Naive thymus-derived CD8-positive, alpha-beta T cell (primary cell): ENCODE measurements at regions not wholly inside any gene's neighbourhood (a gene's known extent, or its start where the extent isn't known, plus 50 kb on each side); places are given as distances from the start of the nearest gene placed in this dataset.

Experiments
- ATAC-seq, 2 donors: fragments of 150-1000 bp; cut with Tn5 transposase in 1 of 2; sonication (Bioruptor Pico), chemical (Tn5 transposase) in 1 of 2; 1 replicate in 1 of 2; 2 replicates in 1 of 2; pipeline ENCODE4 v1.10.0; 2021; ENCODE audit warnings: mild to moderate bottlenecking in 2 of 2, moderate library complexity in 2 of 2
- POLR2A ChIA-PET: fragments of 350-600 bp; sonication (Branson Sonifier 250); formaldehyde crosslinking; loops from one replicate; lab custom pipeline; 2021; ENCODE audit warnings: antibody characterized with exemption; lab: Charles Lee
- DNase-seq, 10 donors: peaks; one replicate each; pipeline versions ENCODE4 v3.0.0 to v3.0.0-alpha.2; 2020 to 2022
- H3K27ac Mint-ChIP-seq, 10 donors: one replicate each; pipeline ENCODE4 v1.8.0; 2020 to 2022; ENCODE audit warnings: mild to moderate bottlenecking in 10 of 10, mixed read lengths in 10 of 10, moderate library complexity in 4 of 10, inconsistent platforms in 1 of 10
- H3K27me3 Mint-ChIP-seq, 5 donors: one replicate each; pipeline ENCODE4 v1.8.0; 2021 to 2022; ENCODE audit warnings: mixed read lengths in 5 of 5
- H3K36me3 Mint-ChIP-seq, 3 donors: one replicate each; pipeline ENCODE4 v1.8.0; 2020 to 2022; ENCODE audit warnings: mixed read lengths in 3 of 3, mild to moderate bottlenecking in 2 of 3, inconsistent platforms in 1 of 3
- H3K4me1 Mint-ChIP-seq, 4 donors: one replicate each; pipeline ENCODE4 v1.8.0; 2021 to 2022; ENCODE audit warnings: mixed read lengths in 4 of 4
- H3K4me3 Mint-ChIP-seq, 10 donors: one replicate each; pipeline ENCODE4 v1.8.0; 2020 to 2022; ENCODE audit warnings: mild to moderate bottlenecking in 10 of 10, mixed read lengths in 10 of 10, moderate library complexity in 6 of 10, inconsistent platforms in 1 of 10
- H3K9me3 Mint-ChIP-seq, 9 donors: one replicate each; pipeline ENCODE4 v1.8.0; 2020 to 2022; ENCODE audit warnings: mixed read lengths in 9 of 9, mild to moderate bottlenecking in 3 of 9, inconsistent platforms in 1 of 9, moderate library complexity in 1 of 9

- POLR2A ChIA-PET, result no interaction called here
- Mint-ChIP-seq H3K27ac (no peak overlapping the region), H3K27me3 (no peaks in the 10 kb centered on the region), H3K36me3 (no peaks in the 10 kb centered on the region), H3K4me1 (no peaks in the 10 kb centered on the region), H3K4me3 (no peak overlapping the region), H3K9me3 (peaks cover 0 to 19% (median 3%) of the 10 kb centered on the region in 9 donors)
- no peak for ATAC-seq
- no peak for DNase-seq
Measured at GRCh38 chr3:74491874-74492273, 122.6 kb downstream of the CNTN3 start.

DNA sequence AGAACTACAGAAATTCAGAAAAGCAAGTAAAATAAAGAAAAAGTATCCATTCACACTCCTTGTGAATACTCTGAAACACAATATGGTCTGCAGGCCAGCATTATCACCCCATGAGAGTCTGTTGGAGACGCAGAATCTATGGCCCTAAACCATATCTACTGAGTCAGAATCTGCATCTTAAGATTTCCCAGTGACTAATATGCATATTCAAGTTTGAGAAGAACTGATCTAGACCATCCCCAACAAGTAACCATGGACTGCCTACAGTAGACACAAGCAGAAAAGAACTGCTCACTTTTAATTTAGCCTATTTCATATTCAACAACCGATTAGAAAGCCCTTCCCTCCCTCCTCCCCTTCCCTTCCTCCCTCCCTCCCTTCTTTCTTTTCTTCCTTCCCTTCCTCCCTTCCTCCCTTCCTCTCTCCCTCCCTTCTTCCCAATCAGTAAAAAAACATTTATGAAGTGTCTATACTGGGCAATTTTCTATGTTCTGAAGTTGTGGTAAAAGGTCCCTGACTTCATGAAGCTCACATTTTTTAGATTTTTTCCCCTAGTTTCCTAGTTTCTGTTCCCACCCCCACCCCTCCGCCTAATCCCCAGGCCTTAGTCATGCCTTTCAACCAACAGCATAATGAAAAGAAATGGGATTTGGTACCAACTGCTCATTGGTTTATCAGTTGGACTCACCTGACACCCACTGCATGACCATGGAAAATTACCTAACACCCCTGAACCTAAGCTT, 125.2 kb downstream of the CNTN3 start:
- no peak for DNase-seq
- no peaks in the 10 kb centered on the region for H3K36me3 Mint-ChIP-seq
- H3K27ac Mint-ChIP-seq, result no peak overlapping the region
- no peak for ATAC-seq
- no peaks in the 10 kb centered on the region for H3K4me1 Mint-ChIP-seq
- H3K27me3 Mint-ChIP-seq, result no peaks in the 10 kb centered on the region
- H3K4me3 Mint-ChIP-seq, result no peak overlapping the region
- POLR2A ChIA-PET, result no interaction called here
- H3K9me3 Mint-ChIP-seq, result peaks cover 0 to 27% (median 7%) of the 10 kb centered on the region in 9 donors

DNA sequence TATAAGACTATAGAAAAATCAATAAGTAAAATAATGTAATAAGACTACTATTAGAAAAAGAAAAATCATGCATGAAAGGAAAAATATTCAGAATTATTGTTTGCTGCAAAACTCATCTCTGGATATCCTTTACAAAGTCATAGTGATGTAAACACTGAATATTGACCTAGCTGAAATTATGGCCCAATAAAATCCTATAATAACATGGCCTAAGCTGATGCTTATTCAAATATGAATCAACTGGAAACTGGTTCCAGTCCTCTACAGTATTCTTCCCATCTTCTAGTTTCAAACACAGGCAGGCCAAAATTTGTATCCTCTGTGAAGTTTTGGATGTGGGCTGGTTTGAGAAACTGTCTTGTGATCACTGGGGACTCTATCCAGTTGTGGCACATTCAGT, 134.5 kb downstream of the CNTN3 start:
- ATAC-seq (no peak), DNase-seq (no peak)
- H3K4me3 Mint-ChIP-seq, result no peak overlapping the region
- H3K9me3 Mint-ChIP-seq, result peaks cover 2 to 36% (median 9%) of the 10 kb centered on the region in 9 donors
- H3K27ac Mint-ChIP-seq, result no peak overlapping the region
- H3K27me3 Mint-ChIP-seq, result no peaks in the 10 kb centered on the region
- H3K36me3 Mint-ChIP-seq, result no peaks in the 10 kb centered on the region
- H3K4me1 Mint-ChIP-seq, result no peaks in the 10 kb centered on the region
- POLR2A ChIA-PET, result no interaction called here

GRCh38 chr3:74470313-74470712, 144.1 kb downstream of the CNTN3 start:
- Mint-ChIP-seq H3K36me3 (no peaks in the 10 kb centered on the region), H3K27ac (no peak overlapping the region), H3K9me3 (peaks cover 0 to 31% (median 10%) of the 10 kb centered on the region in 9 donors), H3K27me3 (peaks cover 0 to 4% (median 0%) of the 10 kb centered on the region in 5 donors), H3K4me3 (no peak overlapping the region), H3K4me1 (no peaks in the 10 kb centered on the region)
- ATAC-seq (no peak), DNase-seq (no peak)
- POLR2A ChIA-PET, result no interaction called here

GRCh38 chr3:74469713-74470112, 144.7 kb downstream of the CNTN3 start:
- Mint-ChIP-seq H3K4me1 (no peaks in the 10 kb centered on the region), H3K27me3 (peaks cover 0 to 4% (median 0%) of the 10 kb centered on the region in 5 donors), H3K4me3 (no peak overlapping the region), H3K36me3 (no peaks in the 10 kb centered on the region), H3K27ac (no peak overlapping the region), H3K9me3 (peaks cover 0 to 31% (median 10%) of the 10 kb centered on the region in 9 donors)
- POLR2A ChIA-PET, result no interaction called here
- DNase-seq (no peak), ATAC-seq (no peak)

DNA sequence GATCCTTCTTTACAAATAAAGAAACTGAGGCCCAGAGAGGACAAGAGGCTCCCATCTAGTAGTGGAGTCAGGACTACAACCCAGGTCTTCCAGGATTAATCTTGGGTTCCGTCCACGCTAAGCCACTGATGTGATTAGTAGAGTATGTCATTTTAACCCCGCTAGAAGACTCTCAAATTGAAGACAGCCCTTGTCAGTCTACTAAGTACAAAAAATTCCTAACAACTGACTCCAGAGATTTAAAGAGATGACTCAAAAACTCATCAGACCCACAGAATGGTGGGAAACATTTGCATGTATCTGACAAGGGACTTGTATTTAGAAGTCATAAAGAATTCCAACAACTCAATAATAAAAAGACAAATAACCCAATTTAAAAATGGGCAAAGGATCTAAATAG, 145.3 kb downstream of the CNTN3 start:
- Mint-ChIP-seq H3K4me1 (no peaks in the 10 kb centered on the region), H3K36me3 (no peaks in the 10 kb centered on the region), H3K9me3 (peaks cover 0 to 31% (median 13%) of the 10 kb centered on the region in 9 donors), H3K27ac (no peak overlapping the region), H3K4me3 (no peak overlapping the region), H3K27me3 (peaks cover 0 to 4% (median 0%) of the 10 kb centered on the region in 5 donors)
- ATAC-seq, result no peak
- DNase-seq, result no peak
- POLR2A ChIA-PET, result no interaction called here

GRCh38 chr3:74465715-74466410, 148.6 kb downstream of the CNTN3 start:
- no peaks in the 10 kb centered on the region for H3K4me1 Mint-ChIP-seq
- H3K36me3 Mint-ChIP-seq, result no peaks in the 10 kb centered on the region
- H3K27ac Mint-ChIP-seq, result no peak overlapping the region
- peaks cover 0 to 25% (median 6%) of the 10 kb centered on the region in 9 donors for H3K9me3 Mint-ChIP-seq
- DNase-seq (no peak), ATAC-seq (no peak)
- POLR2A ChIA-PET, result no interaction called here
- H3K27me3 Mint-ChIP-seq, result peaks cover 0 to 4% (median 0%) of the 10 kb centered on the region in 5 donors
- no peak overlapping the region for H3K4me3 Mint-ChIP-seq

DNA sequence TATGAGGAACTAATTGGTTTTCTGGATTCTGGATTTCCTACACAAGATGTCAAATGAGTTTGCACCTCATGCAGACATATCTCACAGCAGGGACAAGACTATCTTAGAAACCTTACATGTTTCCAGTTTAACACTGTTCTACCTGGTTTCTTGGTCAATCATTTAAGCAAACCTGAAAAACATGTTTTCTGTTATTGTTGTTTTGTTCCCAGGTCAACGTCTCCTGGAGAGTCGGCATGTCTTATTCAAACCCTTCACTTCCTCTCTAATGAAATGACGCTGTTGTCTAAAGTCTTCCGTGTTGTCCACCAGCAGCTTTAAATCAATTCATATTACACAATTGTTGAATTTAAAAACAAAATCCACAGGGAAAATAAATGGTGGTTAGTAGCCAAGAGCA, 150.9 kb downstream of the CNTN3 start:
- ATAC-seq (no peak), DNase-seq (no peak)
- H3K36me3 Mint-ChIP-seq, result no peaks in the 10 kb centered on the region
- H3K4me1 Mint-ChIP-seq, result no peaks in the 10 kb centered on the region
- H3K9me3 Mint-ChIP-seq, result peaks cover 2 to 45% (median 10%) of the 10 kb centered on the region in 9 donors
- no peak overlapping the region for H3K27ac Mint-ChIP-seq
- POLR2A ChIA-PET, result no interaction called here
- H3K27me3 Mint-ChIP-seq, result peaks cover 0 to 4% (median 0%) of the 10 kb centered on the region in 5 donors
- no peak overlapping the region for H3K4me3 Mint-ChIP-seq

GRCh38 chr3:74456166-74456565, 158.3 kb downstream of the CNTN3 start:
- DNase-seq, result no peak
- ATAC-seq, result no peak
- POLR2A ChIA-PET, result no interaction called here
- Mint-ChIP-seq H3K27ac (no peak overlapping the region), H3K36me3 (peaks cover 0 to 4% (median 0%) of the 10 kb centered on the region in 3 donors), H3K27me3 (no peaks in the 10 kb centered on the region), H3K4me3 (no peak overlapping the region), H3K4me1 (no peaks in the 10 kb centered on the region), H3K9me3 (peaks cover 1 to 37% (median 7%) of the 10 kb centered on the region in 9 donors)

DNA sequence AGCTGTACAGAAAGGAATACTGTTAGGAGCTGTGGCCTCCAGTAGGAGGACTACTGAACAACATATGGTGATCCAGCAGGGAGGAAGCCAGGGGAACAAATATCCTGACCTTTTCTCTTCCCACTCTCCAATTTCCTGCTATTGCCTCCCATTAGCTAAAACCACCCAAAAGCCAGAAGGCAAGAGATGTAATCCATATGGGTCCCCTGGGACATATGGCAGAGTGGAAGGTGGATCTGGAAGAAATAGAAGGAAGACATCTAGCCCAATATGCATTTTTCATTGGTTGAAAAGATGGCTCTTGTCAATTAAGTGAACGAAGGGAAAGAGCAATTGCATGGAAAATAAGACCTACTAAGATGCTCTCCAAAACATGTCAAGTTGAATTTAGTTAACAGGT, 167.2 kb downstream of the CNTN3 start:
- Mint-ChIP-seq H3K27ac (no peak overlapping the region), H3K4me1 (peaks cover 0 to 3% (median 0%) of the 10 kb centered on the region in 4 donors), H3K27me3 (no peaks in the 10 kb centered on the region), H3K4me3 (no peak overlapping the region), H3K36me3 (no peaks in the 10 kb centered on the region), H3K9me3 (peaks cover 0 to 16% (median 6%) of the 10 kb centered on the region in 9 donors)
- no peak for ATAC-seq
- POLR2A ChIA-PET, result no interaction called here
- no peak for DNase-seq

- no peak overlapping the region for H3K27ac Mint-ChIP-seq
- H3K9me3 Mint-ChIP-seq, result peaks cover 0 to 19% (median 6%) of the 10 kb centered on the region in 9 donors
- POLR2A ChIA-PET, result no interaction called here
Measured at GRCh38 chr3:74445541-74445940, 168.9 kb downstream of the CNTN3 start.

DNA sequence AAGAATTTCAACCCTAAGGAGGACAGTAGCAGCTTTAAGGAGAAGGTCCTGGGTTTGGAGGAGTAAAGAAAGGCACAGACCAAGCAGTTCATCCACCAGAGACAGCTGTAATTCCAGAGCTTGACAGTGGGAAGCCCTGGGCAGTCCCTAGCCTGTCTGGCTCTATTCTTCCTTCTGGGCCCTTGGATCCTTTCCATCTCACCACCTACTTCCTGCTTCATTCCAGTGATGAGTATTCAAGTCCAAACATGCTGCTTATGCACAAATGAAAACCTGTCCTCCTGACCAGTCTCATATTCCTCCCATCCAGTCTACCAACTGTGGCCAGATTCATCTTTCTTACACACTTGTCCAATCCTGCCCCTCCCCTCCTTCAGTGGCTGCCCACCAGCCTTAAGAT, 171.4 kb downstream of the CNTN3 start:
- POLR2A ChIA-PET, result no interaction called here
- Mint-ChIP-seq H3K27ac (no peak overlapping the region), H3K36me3 (no peaks in the 10 kb centered on the region), H3K4me1 (peaks cover 0 to 3% (median 0%) of the 10 kb centered on the region in 4 donors), H3K4me3 (no peak overlapping the region), H3K9me3 (peaks cover 0 to 19% (median 7%) of the 10 kb centered on the region in 9 donors), H3K27me3 (no peaks in the 10 kb centered on the region)
- no peak for ATAC-seq
- DNase-seq, result no peak

More at GRCh38 chr3:74445541-74445940, 168.9 kb downstream of the CNTN3 start:
- Mint-ChIP-seq H3K36me3 (no peaks in the 10 kb centered on the region), H3K4me1 (peaks cover 0 to 3% (median 0%) of the 10 kb centered on the region in 4 donors), H3K27me3 (no peaks in the 10 kb centered on the region), H3K4me3 (no peak overlapping the region)
- DNase-seq (no peak), ATAC-seq (no peak)

GRCh38 chr3:74442683-74443082, 171.8 kb downstream of the CNTN3 start:
- ATAC-seq (no peak), DNase-seq (no peak)
- Mint-ChIP-seq H3K4me1 (peaks cover 0 to 3% (median 0%) of the 10 kb centered on the region in 4 donors), H3K36me3 (no peaks in the 10 kb centered on the region), H3K27ac (no peak overlapping the region), H3K4me3 (no peak overlapping the region), H3K27me3 (no peaks in the 10 kb centered on the region), H3K9me3 (peaks cover 0 to 19% (median 7%) of the 10 kb centered on the region in 9 donors)
- POLR2A ChIA-PET, result no interaction called here
